ENCODE measurements at regions not wholly inside any gene's neighbourhood (a gene's known extent, or its start where the extent isn't known, plus 50 kb on each side); places are given as distances from the start of the nearest gene placed in this dataset.

DNA sequence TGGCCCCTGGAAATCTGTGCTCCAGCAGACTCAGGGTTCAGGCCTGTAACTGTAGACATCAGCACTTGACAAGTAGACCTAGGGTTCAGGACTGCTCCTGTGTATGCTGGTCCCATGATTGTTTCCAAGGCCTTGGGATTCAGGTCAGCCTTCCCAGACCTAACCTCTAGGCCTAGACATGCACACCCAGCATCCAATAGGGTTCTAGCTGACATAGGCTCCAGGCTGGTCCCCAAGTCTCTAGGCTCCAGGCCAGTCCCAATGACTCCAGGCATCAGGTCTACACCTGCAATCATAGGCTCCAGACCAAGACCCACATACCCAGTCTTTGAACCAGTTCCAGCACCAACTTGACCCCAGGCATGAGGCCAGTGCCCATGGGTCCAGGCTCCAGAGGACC is 166.2 kb upstream of the GRIA4 start:
- H3K4me3 ChIP-seq (ENCODE audit: low read depth, low read length): no peak overlapping the region
- TF ChIP-seq MYC (IDR thresholded peaks at IDR 0.05; ENCODE audit: low read depth, low read length) (no peak), POLR2A (IDR thresholded peaks at IDR 0.05; ENCODE audit: extremely low read depth, insufficient read length) (no peak)
- TF ChIP-seq, protein P1, sequence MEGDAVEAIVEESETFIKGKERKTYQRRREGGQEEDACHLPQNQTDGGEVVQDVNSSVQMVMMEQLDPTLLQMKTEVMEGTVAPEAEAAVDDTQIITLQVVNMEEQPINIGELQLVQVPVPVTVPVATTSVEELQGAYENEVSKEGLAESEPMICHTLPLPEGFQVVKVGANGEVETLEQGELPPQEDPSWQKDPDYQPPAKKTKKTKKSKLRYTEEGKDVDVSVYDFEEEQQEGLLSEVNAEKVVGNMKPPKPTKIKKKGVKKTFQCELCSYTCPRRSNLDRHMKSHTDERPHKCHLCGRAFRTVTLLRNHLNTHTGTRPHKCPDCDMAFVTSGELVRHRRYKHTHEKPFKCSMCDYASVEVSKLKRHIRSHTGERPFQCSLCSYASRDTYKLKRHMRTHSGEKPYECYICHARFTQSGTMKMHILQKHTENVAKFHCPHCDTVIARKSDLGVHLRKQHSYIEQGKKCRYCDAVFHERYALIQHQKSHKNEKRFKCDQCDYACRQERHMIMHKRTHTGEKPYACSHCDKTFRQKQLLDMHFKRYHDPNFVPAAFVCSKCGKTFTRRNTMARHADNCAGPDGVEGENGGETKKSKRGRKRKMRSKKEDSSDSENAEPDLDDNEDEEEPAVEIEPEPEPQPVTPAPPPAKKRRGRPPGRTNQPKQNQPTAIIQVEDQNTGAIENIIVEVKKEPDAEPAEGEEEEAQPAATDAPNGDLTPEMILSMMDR (IDR thresholded peaks at IDR 0.05; ENCODE audit: low read depth, low read length): no peak
- TF ChIP-seq, protein P2, sequence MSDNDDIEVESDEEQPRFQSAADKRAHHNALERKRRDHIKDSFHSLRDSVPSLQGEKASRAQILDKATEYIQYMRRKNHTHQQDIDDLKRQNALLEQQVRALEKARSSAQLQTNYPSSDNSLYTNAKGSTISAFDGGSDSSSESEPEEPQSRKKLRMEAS (IDR thresholded peaks at IDR 0.05; ENCODE audit: low read depth, low read length): no peak
- DNase-seq (ENCODE audit: low read depth): no peak

DNA sequence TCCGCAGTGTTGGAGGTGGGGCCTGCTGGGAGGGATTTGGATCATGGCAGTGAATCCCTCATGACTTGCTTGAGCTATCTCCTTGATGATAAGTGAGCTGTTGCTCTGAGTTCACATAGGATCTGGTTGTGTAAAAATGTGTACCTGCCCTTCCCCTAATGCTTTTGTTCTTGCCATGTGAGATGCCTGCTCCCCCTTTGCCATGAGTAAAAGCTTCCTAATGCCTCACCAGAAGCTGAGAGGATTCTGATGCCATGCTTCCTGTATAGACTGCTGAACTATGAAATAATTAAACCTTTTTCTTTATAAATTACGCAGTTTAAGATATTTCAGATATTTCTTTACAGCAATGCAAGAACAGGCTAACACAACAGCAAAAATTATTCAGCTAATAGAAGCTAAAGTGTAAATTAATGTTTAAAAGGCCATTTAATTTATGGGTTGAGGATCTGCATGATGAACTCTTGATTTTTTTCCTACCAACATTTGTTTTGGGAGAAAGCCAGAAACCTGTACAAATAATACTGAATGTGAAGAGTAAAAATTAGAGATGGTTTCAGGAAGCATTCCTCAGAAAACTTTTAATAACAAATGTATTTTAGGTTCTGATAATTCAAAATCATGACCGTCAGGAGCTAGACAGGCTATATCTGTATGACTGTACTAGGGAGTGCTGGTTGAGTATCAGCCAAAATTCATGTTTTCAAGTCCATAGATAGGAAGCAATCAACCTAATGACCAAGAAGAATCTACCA is 177.5 kb upstream of the GRIA4 start:
- TF ChIP-seq, protein P2 (IDR thresholded peaks at IDR 0.05; ENCODE audit: low read depth, low read length): no peak
- DNase-seq (ENCODE audit: low read depth): no peak
- H3K4me3 ChIP-seq (ENCODE audit: low read depth, low read length): no peak overlapping the region

DNA sequence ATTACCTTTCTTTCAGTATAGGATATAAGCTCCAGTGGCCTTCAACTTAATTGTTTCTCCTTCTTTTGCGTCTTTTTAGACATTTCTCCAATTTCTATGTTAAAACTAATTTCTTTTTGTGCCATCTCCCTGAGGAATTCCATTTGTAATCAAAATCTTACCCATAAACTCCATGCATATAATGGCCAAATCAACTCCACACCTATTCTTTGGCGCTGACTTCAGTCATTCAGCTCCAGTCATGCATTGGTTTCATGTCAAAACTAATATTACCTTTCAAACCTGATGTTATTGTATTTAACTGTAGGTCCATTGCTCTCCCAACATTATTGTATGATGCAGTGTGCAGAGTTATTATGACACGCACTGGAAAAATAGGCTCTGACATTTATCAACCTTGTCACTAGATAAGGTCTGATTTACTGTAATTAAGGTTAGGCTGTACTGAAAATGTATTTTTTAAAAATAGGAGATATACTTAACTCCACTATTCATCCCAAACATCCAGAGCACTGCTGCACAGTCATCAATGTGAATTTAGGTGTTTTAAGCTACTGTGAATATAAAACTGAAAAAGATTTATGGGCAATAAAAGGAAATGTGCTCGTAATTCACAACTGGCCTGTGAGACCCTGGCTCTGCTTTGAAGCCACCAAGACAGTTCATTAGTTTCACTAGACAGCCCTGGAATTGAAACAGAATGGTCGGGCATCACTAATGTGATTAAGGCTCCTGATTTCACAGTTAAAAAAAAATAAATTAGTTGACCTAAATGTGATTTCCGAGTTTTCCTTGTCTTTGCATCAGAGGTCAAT is 180.6 kb upstream of the GRIA4 start:
- no peak for DNase-seq (ENCODE audit: low read depth)

DNA sequence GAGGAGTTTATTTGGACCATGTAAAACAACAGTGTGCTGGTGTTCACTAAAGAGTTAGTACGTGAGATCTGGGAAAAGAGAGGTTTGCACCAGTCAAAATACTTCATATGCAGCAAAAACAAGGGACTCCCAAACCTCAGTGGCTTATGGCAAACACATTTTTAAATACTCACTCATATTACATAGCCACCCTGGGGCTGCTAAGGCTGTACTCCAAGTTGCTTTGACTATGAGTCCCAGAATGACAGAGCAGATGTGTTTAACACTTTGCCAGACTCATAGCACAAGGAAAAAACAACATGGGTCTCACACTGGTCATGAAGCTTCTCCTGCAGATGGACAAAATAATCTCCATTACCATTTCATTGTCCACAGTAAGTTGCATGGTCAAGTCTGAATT is 202.8 kb upstream of the GRIA4 start:
- no peak for TF ChIP-seq MYC (IDR thresholded peaks at IDR 0.05; ENCODE audit: low read depth, low read length)
- TF ChIP-seq, protein P1 (IDR thresholded peaks at IDR 0.05; ENCODE audit: low read depth, low read length): no peak
- TF ChIP-seq POLR2A (IDR thresholded peaks at IDR 0.05; ENCODE audit: extremely low read depth, insufficient read length): no peak
- TF ChIP-seq, protein P2 (IDR thresholded peaks at IDR 0.05; ENCODE audit: low read depth, low read length): no peak
- DNase-seq (ENCODE audit: low read depth): no peak
- H3K4me3 ChIP-seq (ENCODE audit: low read depth, low read length): no peak overlapping the region

More for the DNA sequence above, 180.6 kb upstream of the GRIA4 start:
- TF ChIP-seq MYC (IDR thresholded peaks at IDR 0.05; ENCODE audit: low read depth, low read length) (no peak), POLR2A (IDR thresholded peaks at IDR 0.05; ENCODE audit: extremely low read depth, insufficient read length) (no peak)
- TF ChIP-seq, protein P2 (IDR thresholded peaks at IDR 0.05; ENCODE audit: low read depth, low read length): no peak
- TF ChIP-seq, protein P1 (IDR thresholded peaks at IDR 0.05; ENCODE audit: low read depth, low read length): no peak
- no peak overlapping the region for H3K4me3 ChIP-seq (ENCODE audit: low read depth, low read length)

DNA sequence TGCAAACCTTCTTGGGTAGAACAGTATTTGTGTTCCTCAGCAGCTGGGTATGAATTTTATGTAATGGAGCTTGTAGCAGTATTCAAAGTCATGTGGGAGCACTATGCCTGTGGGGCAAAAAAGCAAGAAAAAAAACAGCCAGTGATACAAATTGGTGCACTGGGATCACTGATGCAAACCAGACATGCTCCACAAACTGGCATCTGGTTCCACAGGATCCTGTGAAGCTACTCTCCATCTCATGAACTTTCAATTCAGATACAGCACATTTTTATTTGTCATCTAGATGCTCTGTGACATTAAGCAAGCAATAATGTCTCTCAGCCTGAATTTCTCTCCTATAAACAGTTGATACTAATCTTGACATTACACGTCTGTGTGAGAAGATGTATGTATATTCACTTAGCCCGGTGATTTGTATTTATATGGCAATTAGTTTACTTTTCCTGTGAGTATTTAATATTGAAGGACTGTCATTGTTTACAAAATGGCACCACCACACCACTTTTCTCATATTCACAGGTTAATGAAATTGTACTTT is 208.5 kb upstream of the GRIA4 start:
- H3K4me3 ChIP-seq (ENCODE audit: low read depth, low read length): no peak overlapping the region
- TF ChIP-seq, protein P1 (IDR thresholded peaks at IDR 0.05; ENCODE audit: low read depth, low read length): no peak
- TF ChIP-seq POLR2A (IDR thresholded peaks at IDR 0.05; ENCODE audit: extremely low read depth, insufficient read length): no peak
- TF ChIP-seq MYC (IDR thresholded peaks at IDR 0.05; ENCODE audit: low read depth, low read length): no peak
- TF ChIP-seq, protein P2 (IDR thresholded peaks at IDR 0.05; ENCODE audit: low read depth, low read length): no peak
- no peak for DNase-seq (ENCODE audit: low read depth)

DNA sequence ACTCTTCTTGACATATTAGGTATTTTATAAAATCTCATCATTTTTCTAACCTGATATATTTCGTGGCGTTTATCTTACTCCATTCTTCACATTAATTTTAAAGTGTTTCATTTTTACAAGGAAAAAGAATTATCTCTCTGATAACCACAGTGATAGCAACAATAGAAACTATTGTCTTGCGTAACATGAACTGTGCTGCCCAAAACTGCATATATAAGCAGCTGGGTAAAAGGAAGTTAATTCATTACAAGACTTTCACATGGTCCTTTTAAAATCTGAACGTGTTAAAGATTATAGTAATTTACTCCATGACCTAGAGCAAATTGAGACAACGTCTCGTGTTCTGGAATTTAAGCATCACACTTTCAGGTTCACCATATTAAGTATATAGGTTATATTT is 210.4 kb upstream of the GRIA4 start:
- peak; percentile 14 for DNase-seq (ENCODE audit: low read depth)
- TF ChIP-seq, protein P1 (IDR thresholded peaks at IDR 0.05; ENCODE audit: low read depth, low read length): no peak
- TF ChIP-seq, protein P2 (IDR thresholded peaks at IDR 0.05; ENCODE audit: low read depth, low read length): no peak
- TF ChIP-seq POLR2A (IDR thresholded peaks at IDR 0.05; ENCODE audit: extremely low read depth, insufficient read length) (no peak), MYC (IDR thresholded peaks at IDR 0.05; ENCODE audit: low read depth, low read length) (no peak)
- H3K4me3 ChIP-seq (ENCODE audit: low read depth, low read length): no peak overlapping the region
